GM10266 (cell line): ENCODE measurements at regions not wholly inside any gene's neighbourhood (a gene's known extent, or its start where the extent isn't known, plus 50 kb on each side); places are given as distances from the start of the nearest gene placed in this dataset.

ENCODE experiments used
- DNase-seq: peaks from one replicate; pipeline ENCODE4 v3.0.0; 2012; ENCODE audit errors: extremely low spot score
- CTCF ChIP-seq: IDR thresholded peaks from 2 replicates; pipeline ENCODE4 v1.5.1; 2012; ENCODE audit warnings: mild to moderate bottlenecking, low read depth; ENCODE audit not compliant: control insufficient read depth, insufficient read depth; ENCODE audit errors: missing control alignments

GRCh38 chr9:14438232-14439021 lies 124.5 kb upstream of the NFIB start:
- DNase-seq: no peak

DNA sequence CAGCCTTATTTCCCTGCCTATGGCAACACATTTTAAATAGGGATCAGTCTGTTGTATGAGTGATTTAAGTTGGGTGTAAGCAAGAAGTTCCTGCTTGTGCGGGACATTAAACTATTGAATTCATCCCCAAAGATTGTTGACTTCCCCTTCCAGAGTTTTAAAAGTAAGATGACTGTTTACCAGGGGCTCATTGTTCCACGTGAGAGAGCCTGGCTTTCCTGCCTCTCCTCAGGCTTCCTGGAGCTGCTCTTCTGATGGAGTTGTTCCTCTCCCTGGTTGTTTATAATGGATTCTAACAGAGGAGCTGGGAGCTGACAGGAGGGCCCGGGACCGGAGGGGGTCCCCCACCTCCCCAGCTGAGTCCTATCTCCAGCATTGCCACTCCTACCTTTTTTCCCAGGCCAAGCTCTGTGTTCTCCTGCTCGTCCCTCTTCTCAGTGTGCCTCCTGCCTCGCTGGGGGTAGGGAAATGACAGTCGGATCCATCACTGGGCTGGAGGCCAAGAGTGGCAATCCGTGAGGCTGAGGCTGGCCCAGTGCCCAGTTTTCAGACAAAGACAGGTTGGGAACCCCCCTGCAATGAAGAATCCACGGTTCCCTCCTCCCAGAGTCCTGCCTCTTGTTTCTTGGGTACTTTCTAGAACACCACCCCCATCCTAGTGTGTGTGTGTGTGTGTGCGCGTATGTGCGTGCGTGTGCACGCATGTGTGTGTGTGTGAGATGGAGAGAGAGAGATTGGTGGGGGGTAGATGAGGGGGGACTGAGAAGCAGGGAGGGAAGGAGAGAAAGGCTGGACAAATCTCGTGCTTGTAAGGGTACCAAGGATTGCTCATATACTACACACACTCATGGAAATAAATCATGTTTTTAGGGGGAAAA lies 123.7 kb upstream of the NFIB start:
- no peak for TF ChIP-seq CTCF
- DNase-seq: no peak

More at GRCh38 chr9:14438232-14439021, 124.5 kb upstream of the NFIB start:
- no peak for TF ChIP-seq CTCF

GRCh38 chr9:14435871-14436270 lies 121.9 kb upstream of the NFIB start:
- DNase-seq: no peak
- TF ChIP-seq CTCF: no peak

DNA sequence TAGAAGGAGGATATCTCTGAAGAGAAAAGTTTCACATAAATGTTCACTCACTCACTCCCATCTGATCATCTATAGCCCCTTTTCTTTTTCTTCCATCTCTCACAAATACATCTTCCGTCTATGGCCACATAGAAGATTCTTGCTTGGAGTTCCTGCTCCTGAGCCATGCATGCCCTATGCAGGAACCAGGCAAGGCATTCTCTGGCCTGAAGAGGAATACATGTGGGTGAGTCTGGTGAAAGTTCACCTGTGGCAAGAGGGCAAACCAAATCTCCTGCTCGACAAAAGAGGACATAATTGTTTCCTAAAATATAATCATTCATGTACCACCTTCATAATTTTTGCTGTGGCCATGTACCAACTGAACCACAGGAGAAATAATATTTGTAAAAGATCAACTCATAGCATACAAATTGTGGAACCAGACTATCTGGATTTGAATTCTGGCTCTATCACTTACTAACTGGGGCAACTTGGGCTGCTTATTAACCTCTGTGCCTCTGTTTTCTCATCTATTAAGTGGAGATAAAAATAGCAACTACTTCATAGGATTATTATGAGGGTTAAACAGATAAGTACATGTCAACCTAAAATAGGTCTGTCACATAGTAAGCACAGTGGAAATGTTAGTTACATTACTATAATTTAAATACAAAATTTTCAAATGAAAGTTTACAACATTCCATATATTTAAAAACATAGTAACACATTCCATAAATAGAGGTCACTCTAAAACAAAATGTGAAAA lies 121.2 kb upstream of the NFIB start:
- TF ChIP-seq CTCF: no peak
- DNase-seq: no peak

DNA sequence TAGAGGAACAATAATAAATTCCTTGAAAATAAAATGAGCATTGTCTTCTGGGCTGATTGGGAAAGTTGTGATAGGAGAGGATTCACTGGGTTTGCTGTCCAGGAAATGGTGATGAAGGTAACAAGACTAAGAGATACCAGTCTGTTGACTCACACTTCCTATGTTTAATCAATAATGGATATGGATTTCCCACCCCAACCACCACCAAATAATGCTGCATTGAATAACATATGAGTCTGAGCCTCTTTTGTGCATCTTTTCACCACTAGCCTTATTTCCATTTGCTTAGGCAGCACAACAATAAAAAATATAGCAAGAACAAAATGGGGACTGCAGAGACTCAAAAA lies 120.2 kb upstream of the NFIB start:
- DNase-seq: no peak
- TF ChIP-seq CTCF: no peak

- TF ChIP-seq CTCF: no peak
These were observed 119.6 kb upstream of the NFIB start for GRCh38 chr9:14433351-14434157.

More at GRCh38 chr9:14433351-14434157, 119.6 kb upstream of the NFIB start:
- DNase-seq: no peak
